HG03460 (cell line): ENCODE measurements at regions not wholly inside any gene's neighbourhood (a gene's known extent, or its start where the extent isn't known, plus 50 kb on each side); places are given as distances from the start of the nearest gene placed in this dataset.

Source experiments
- ATAC-seq: cut with Tn5 transposase; IDR thresholded peaks from one replicate; pipeline ENCODE4 v1.9.1; 2021; ENCODE audit not compliant: unreplicated experiment

- ATAC-seq: no peak
Observed at GRCh38 chr2:11920993-11921583, 174.7 kb downstream of the LPIN1 start.

GRCh38 chr2:11922294-11922693 is 175.9 kb downstream of the LPIN1 start:
- no peak for ATAC-seq

GRCh38 chr2:11923935-11924334 is 177.5 kb downstream of the LPIN1 start:
- no peak for ATAC-seq

GRCh38 chr2:11925295-11926066 is 179.0 kb downstream of the LPIN1 start:
- no peak for ATAC-seq

GRCh38 chr2:11930211-11930761 is 183.9 kb downstream of the LPIN1 start:
- no peak for ATAC-seq

GRCh38 chr2:11932048-11932512 is 185.6 kb downstream of the LPIN1 start:
- ATAC-seq: no peak

GRCh38 chr2:11932962-11933361 is 186.5 kb downstream of the LPIN1 start:
- no peak for ATAC-seq

GRCh38 chr2:11933854-11934253 is 187.4 kb downstream of the LPIN1 start:
- peak; percentile 77 for ATAC-seq

- ATAC-seq: no peak
Observed at GRCh38 chr2:11936761-11937160, 190.3 kb downstream of the LPIN1 start.

GRCh38 chr2:11938196-11938595 is 191.8 kb downstream of the LPIN1 start:
- ATAC-seq: no peak

- ATAC-seq: no peak
Observed at GRCh38 chr2:11939523-11939922, 193.1 kb downstream of the LPIN1 start.

GRCh38 chr2:11940121-11940743 is 193.8 kb downstream of the LPIN1 start:
- no peak for ATAC-seq

- no peak for ATAC-seq
Observed at GRCh38 chr2:11940799-11941198, 194.4 kb downstream of the LPIN1 start.

- ATAC-seq: no peak
Observed at GRCh38 chr2:11941201-11942177, 195.1 kb downstream of the LPIN1 start.

- ATAC-seq: no peak
Observed at GRCh38 chr2:11942178-11942569, 195.7 kb downstream of the LPIN1 start.

- ATAC-seq: no peak
Observed at GRCh38 chr2:11944311-11944710, 197.9 kb downstream of the LPIN1 start.

GRCh38 chr2:11945139-11946126 is 199.0 kb downstream of the LPIN1 start:
- ATAC-seq: peak; percentile 93

- no peak for ATAC-seq
Observed at GRCh38 chr2:11947956-11948355, 201.5 kb downstream of the LPIN1 start.

GRCh38 chr2:11949732-11950523 is 203.5 kb downstream of the LPIN1 start:
- no peak for ATAC-seq
